ENCODE measurements at regions not wholly inside any gene's neighbourhood (a gene's known extent, or its start where the extent isn't known, plus 50 kb on each side); places are given as distances from the start of the nearest gene placed in this dataset.

GRCh38 chr3:160140756-160141155 is 84.5 kb upstream of the C3orf80 start:
- ATAC-seq = no peak
- Histone ChIP-seq H3K27me3 (ENCODE audit: control insufficient read depth in 1 of 2, insufficient read depth in 2 of 2, low read length in 2 of 2) (no peaks in the 10 kb centered on the region), H3K36me3 (replicated peaks in 1 of 2; ENCODE audit: control insufficient read depth in 1 of 2, insufficient read depth in 2 of 2, low read length in 2 of 2) (no peaks in the 10 kb centered on the region), H4K20me1 (ENCODE audit: insufficient read depth, low read length) (no peaks in the 10 kb centered on the region), H3K9me3 (ENCODE audit: low read length) (no peaks in the 10 kb centered on the region), H3K4me3 (replicated peaks in 1 of 3; ENCODE audit: insufficient read depth in 1 of 3, low read depth in 2 of 3, low read length in 3 of 3) (no peak overlapping the region), H3K79me2 (ENCODE audit: insufficient read depth, low read length) (no peaks in the 10 kb centered on the region), H3K27ac (ENCODE audit: extremely low read length, insufficient read depth, low read length) (no peak overlapping the region), H3K9ac (ENCODE audit: insufficient read depth, low read depth, low read length) (no peak overlapping the region), H2AFZ (ENCODE audit: low read length) (no peak overlapping the region), H3K4me2 (ENCODE audit: low read depth, low read length) (no peak overlapping the region), H3K4me1 (ENCODE audit: insufficient read depth, low read length) (no peaks in the 10 kb centered on the region)
- no peak for TF ChIP-seq ZNF761 (CRISPR knock-in tag; conservative IDR thresholded peaks at IDR 0.05)
- no peak for TF ChIP-seq PRDM4 (CRISPR knock-in tag; IDR thresholded peaks at IDR 0.05; ENCODE audit: borderline replicate concordance)
- no peak for TF ChIP-seq ZNF44 (CRISPR knock-in tag; IDR thresholded peaks at IDR 0.05)
- no peak for TF ChIP-seq NR3C1 (CRISPR knock-in tag; IDR thresholded peaks at IDR 0.05)
- TF ChIP-seq HOXA9 (CRISPR knock-in tag; IDR thresholded peaks at IDR 0.05; ENCODE audit: borderline replicate concordance) = no peak
- TF ChIP-seq GPBP1L1 (CRISPR knock-in tag; IDR thresholded peaks at IDR 0.05) = no peak
- intact Hi-C loops (cut with micrococcal nuclease; ENCODE audit: unreplicated experiment) = no loop called here
- POLR2A ChIA-PET = no interaction called here
- BruUV-seq (replicated peaks) = no TSS peak
- CTCF ChIA-PET (ENCODE audit: low intra/inter-chr PET ratio, low total read pairs) = no interaction called here
- FAIRE-seq = no peak
- no peak for DNase-seq (ENCODE audit: low spot score)
- in situ Hi-C loops (cut with HindIII; ENCODE audit: extremely low pct_ligation_motif_present, low pct_unique_long_range_greater_than_20kb) = no loop called here
- WGBS (ENCODE audit: low lambda C conversion rate) = 19% methylated on average over 2 of the region's 2 CpGs
